ENCODE measurements at regions not wholly inside any gene's neighbourhood (a gene's known extent, or its start where the extent isn't known, plus 50 kb on each side); places are given as distances from the start of the nearest gene placed in this dataset.

DNA sequence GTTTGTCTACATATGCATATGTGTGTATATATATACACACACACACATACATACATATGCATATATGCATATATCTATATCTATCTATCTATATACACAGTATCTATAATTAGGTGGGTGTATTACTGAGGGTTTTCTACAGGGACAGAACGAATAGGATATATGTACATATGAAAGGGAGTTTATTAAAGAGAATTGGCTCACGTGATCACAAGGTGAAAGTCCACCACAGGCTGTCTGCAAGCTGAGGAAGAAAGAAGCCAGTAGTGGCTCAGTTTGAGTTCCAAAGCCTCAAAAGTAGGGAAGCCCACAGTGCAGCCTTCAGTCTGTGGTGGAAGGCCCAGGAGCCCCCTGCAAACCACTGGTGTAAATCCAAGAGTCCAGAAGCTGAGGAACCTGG, 756.0 kb upstream of the ACVR2A start:
- POLR2A ChIA-PET: no interaction called here
- Mint-ChIP-seq H3K27me3 (peaks cover 9% of the 10 kb centered on the region), H3K27ac (no peak overlapping the region), H3K4me1 (no peaks in the 10 kb centered on the region), H3K9me3 (no peaks in the 10 kb centered on the region), H3K4me3 (no peak overlapping the region), H3K36me3 (no peaks in the 10 kb centered on the region)
- DNase-seq (no peak), ATAC-seq (ENCODE audit: low read depth) (no peak)

GRCh38 chr2:147086715-147087114, 758.1 kb upstream of the ACVR2A start:
- Mint-ChIP-seq H3K27ac (no peak overlapping the region), H3K4me3 (no peak overlapping the region), H3K36me3 (no peaks in the 10 kb centered on the region), H3K27me3 (peaks cover 14% of the 10 kb centered on the region), H3K4me1 (no peaks in the 10 kb centered on the region), H3K9me3 (no peaks in the 10 kb centered on the region)
- ATAC-seq (ENCODE audit: low read depth): no peak
- no peak for DNase-seq
- POLR2A ChIA-PET: no interaction called here

GRCh38 chr2:147083664-147084063, 761.2 kb upstream of the ACVR2A start:
- H3K27me3 Mint-ChIP-seq: peaks cover 13% of the 10 kb centered on the region
- H3K4me1 Mint-ChIP-seq: no peaks in the 10 kb centered on the region
- POLR2A ChIA-PET: no interaction called here
- no peaks in the 10 kb centered on the region for H3K9me3 Mint-ChIP-seq
- H3K4me3 Mint-ChIP-seq: no peak overlapping the region
- ATAC-seq (ENCODE audit: low read depth) (no peak), DNase-seq (no peak)
- H3K27ac Mint-ChIP-seq: no peak overlapping the region
- H3K36me3 Mint-ChIP-seq: no peaks in the 10 kb centered on the region

DNA sequence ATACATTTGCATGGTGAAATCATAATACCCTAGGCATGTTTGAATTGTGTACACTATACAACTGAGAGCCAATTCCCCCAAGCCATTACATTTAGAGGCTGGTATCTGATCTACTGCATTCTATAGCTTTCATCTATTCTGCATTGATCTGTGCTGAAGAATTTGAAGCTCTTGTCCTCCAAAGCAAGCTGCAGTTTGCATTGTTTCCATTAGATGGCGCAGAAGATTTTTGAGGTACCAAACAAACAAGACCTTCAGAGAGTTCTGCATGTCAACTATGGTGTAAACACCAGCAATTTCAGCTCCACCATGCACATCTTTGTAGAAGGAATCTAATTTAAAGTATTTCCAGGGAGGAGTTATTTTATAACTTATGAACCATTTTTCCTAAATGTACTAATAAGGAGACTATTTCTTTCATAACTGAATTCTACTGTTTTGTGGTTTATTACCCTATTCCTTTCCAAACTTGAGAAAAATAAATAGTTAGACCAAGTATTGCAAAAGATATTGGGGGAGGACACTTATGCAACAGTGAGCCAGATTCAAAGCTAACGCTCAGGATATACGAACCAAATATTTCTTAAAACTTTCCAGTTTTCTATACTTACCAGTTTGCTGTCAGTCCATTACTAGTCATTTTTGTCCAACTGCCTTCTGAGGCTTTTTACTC, 761.8 kb upstream of the ACVR2A start:
- DNase-seq (no peak), ATAC-seq (ENCODE audit: low read depth) (peak; percentile 30)
- H3K27me3 Mint-ChIP-seq: peaks cover 13% of the 10 kb centered on the region
- H3K4me3 Mint-ChIP-seq: no peak overlapping the region
- no peak overlapping the region for H3K27ac Mint-ChIP-seq
- no peaks in the 10 kb centered on the region for H3K4me1 Mint-ChIP-seq
- POLR2A ChIA-PET: no interaction called here
- no peaks in the 10 kb centered on the region for H3K9me3 Mint-ChIP-seq
- no peaks in the 10 kb centered on the region for H3K36me3 Mint-ChIP-seq

- no peaks in the 10 kb centered on the region for H3K9me3 Mint-ChIP-seq
- H3K36me3 Mint-ChIP-seq: no peaks in the 10 kb centered on the region
- H3K27me3 Mint-ChIP-seq: peaks cover 13% of the 10 kb centered on the region
- POLR2A ChIA-PET: no interaction called here
- H3K4me1 Mint-ChIP-seq: no peaks in the 10 kb centered on the region
- DNase-seq (no peak), ATAC-seq (ENCODE audit: low read depth) (no peak)
- no peak overlapping the region for H3K27ac Mint-ChIP-seq
- no peak overlapping the region for H3K4me3 Mint-ChIP-seq
Measured at GRCh38 chr2:147081831-147082230, 763.0 kb upstream of the ACVR2A start.

GRCh38 chr2:147076634-147077033, 768.2 kb upstream of the ACVR2A start:
- Mint-ChIP-seq H3K4me1 (no peaks in the 10 kb centered on the region), H3K9me3 (no peaks in the 10 kb centered on the region), H3K4me3 (no peak overlapping the region), H3K27ac (no peak overlapping the region), H3K36me3 (no peaks in the 10 kb centered on the region), H3K27me3 (peaks cover 6% of the 10 kb centered on the region)
- ATAC-seq (ENCODE audit: low read depth) (no peak), DNase-seq (no peak)
- POLR2A ChIA-PET: no interaction called here

DNA sequence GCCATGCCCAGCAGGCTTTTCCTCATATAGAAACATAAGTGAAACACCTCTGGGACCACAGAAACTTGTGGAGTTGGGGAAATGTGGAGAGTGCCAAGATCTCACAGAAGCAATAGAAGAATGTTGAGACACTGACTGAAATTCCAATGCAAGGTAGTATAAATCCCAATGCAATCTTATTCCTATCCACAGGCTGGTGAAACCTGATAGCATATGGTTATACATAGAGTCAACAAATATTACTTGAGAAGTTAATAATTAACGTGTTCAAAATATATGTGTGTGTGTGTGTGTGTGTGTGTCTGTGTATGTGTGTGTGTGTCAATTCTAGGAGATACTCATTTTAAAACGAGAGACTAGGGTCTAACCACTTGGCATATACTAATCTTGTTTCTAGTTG, 776.8 kb upstream of the ACVR2A start:
- ATAC-seq (ENCODE audit: low read depth) (no peak), DNase-seq (no peak)
- Mint-ChIP-seq H3K27me3 (peaks cover 5% of the 10 kb centered on the region), H3K9me3 (peaks cover 5% of the 10 kb centered on the region), H3K4me1 (no peaks in the 10 kb centered on the region), H3K4me3 (no peak overlapping the region), H3K27ac (no peak overlapping the region), H3K36me3 (no peaks in the 10 kb centered on the region)
- POLR2A ChIA-PET: no interaction called here

DNA sequence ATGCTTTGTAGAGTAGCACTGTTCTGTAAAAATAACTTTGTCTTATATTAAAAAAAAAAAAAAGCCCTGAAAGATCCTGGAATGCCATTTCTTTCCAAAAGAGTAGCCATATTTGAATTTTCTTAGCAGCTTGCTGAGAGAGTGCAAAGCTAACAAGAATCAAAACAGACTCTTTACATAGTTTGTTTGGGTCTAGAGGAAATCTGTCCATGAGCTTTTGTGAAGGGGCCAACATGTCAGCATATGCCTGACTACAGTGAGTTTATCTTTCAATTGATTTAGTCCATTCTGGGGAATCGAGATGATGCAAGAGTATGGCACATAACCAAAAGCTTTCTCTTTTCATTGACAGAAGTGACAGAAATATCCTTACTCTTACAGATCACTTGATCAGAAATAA, 777.7 kb upstream of the ACVR2A start:
- Mint-ChIP-seq H3K4me3 (no peak overlapping the region), H3K9me3 (peaks cover 5% of the 10 kb centered on the region), H3K36me3 (no peaks in the 10 kb centered on the region), H3K4me1 (no peaks in the 10 kb centered on the region), H3K27me3 (peaks cover 5% of the 10 kb centered on the region), H3K27ac (no peak overlapping the region)
- DNase-seq: no peak
- no peak for ATAC-seq (ENCODE audit: low read depth)
- POLR2A ChIA-PET: no interaction called here

DNA sequence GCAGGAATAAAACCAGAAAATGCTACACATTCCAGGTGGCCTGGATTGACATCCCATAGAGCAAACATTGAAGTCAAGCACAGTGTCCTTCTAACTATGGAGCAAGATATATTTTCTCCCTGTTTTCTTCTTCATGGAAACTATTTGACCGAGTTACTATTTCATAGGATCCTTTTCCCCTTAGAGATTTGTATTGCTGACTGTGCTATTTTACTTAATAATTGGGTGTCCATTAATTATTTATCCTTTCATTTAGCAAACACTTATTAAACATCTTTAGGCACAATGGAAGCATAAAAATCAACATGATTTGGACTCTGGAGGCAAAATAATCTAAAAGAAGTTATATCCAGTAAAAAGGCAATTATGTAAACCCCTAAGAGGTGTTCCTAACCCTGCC, 782.8 kb upstream of the ACVR2A start:
- no peaks in the 10 kb centered on the region for H3K36me3 Mint-ChIP-seq
- no peak overlapping the region for H3K4me3 Mint-ChIP-seq
- H3K9me3 Mint-ChIP-seq: peaks cover 3% of the 10 kb centered on the region
- no peak for DNase-seq
- no peak overlapping the region for H3K27ac Mint-ChIP-seq
- no peaks in the 10 kb centered on the region for H3K4me1 Mint-ChIP-seq
- no peaks in the 10 kb centered on the region for H3K27me3 Mint-ChIP-seq
- ATAC-seq (ENCODE audit: low read depth): no peak
- POLR2A ChIA-PET: no interaction called here

DNA sequence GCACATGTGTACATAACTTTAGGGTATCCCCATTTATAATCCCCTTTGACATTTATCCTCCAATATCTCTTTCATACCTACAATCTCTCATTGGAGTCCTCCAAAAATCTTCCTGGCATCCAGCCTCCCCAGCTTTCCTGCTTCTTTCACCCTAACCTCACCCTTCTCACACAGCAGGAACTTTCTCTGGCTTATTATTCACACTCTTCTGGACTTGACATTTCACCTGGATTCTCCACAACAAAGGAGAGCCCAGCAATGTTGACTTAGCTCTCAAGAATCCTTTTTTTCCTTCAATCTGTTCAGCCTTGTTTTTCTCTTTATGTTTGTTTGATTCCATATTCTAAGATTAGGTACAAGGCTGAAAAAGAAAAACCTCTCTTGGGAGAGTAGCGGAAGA, 783.6 kb upstream of the ACVR2A start:
- Mint-ChIP-seq H3K27me3 (no peaks in the 10 kb centered on the region), H3K9me3 (peaks cover 3% of the 10 kb centered on the region), H3K4me1 (no peaks in the 10 kb centered on the region), H3K4me3 (no peak overlapping the region), H3K27ac (no peak overlapping the region), H3K36me3 (no peaks in the 10 kb centered on the region)
- no peak for ATAC-seq (ENCODE audit: low read depth)
- DNase-seq: no peak
- POLR2A ChIA-PET: no interaction called here

- Mint-ChIP-seq H3K27ac (no peak overlapping the region), H3K9me3 (no peaks in the 10 kb centered on the region), H3K27me3 (no peaks in the 10 kb centered on the region), H3K36me3 (no peaks in the 10 kb centered on the region), H3K4me1 (no peaks in the 10 kb centered on the region), H3K4me3 (no peak overlapping the region)
- POLR2A ChIA-PET: no interaction called here
- DNase-seq: no peak
- ATAC-seq (ENCODE audit: low read depth): no peak
Measured at GRCh38 chr2:147057892-147058490, 786.8 kb upstream of the ACVR2A start.

- Mint-ChIP-seq H3K27me3 (peaks cover 7% of the 10 kb centered on the region), H3K4me3 (no peak overlapping the region), H3K27ac (no peak overlapping the region), H3K9me3 (no peaks in the 10 kb centered on the region), H3K4me1 (no peaks in the 10 kb centered on the region), H3K36me3 (no peaks in the 10 kb centered on the region)
- DNase-seq (no peak), ATAC-seq (ENCODE audit: low read depth) (no peak)
- POLR2A ChIA-PET: no interaction called here
Measured at GRCh38 chr2:147051814-147052213, 793.0 kb upstream of the ACVR2A start.

DNA sequence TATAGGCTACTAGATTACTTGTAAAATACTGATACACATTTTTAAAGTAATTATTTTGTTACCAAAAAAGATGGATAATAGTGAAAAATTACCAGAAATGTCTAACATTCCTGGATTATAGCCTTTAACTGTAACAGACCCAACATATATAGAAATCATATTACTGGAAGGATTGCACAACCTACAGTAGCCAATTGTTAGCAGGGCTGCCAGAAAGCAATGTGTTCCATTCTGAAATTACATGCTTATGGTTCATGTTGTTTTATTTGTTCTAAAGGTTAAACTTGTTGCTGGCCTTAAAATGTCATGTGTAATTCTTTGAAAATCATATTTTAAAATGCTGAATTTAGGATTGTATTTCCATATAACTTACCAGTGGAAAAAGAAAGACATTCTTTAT, 793.6 kb upstream of the ACVR2A start:
- POLR2A ChIA-PET: no interaction called here
- H3K4me3 Mint-ChIP-seq: no peak overlapping the region
- H3K27me3 Mint-ChIP-seq: peaks cover 7% of the 10 kb centered on the region
- H3K27ac Mint-ChIP-seq: no peak overlapping the region
- H3K9me3 Mint-ChIP-seq: no peaks in the 10 kb centered on the region
- no peak for DNase-seq
- H3K36me3 Mint-ChIP-seq: no peaks in the 10 kb centered on the region
- no peaks in the 10 kb centered on the region for H3K4me1 Mint-ChIP-seq
- ATAC-seq (ENCODE audit: low read depth): no peak

- Mint-ChIP-seq H3K4me3 (no peak overlapping the region), H3K27me3 (peaks cover 7% of the 10 kb centered on the region), H3K9me3 (no peaks in the 10 kb centered on the region), H3K4me1 (no peaks in the 10 kb centered on the region), H3K36me3 (no peaks in the 10 kb centered on the region), H3K27ac (no peak overlapping the region)
- ATAC-seq (ENCODE audit: low read depth) (no peak), DNase-seq (no peak)
- POLR2A ChIA-PET: no interaction called here
Measured at GRCh38 chr2:147049957-147050356, 794.9 kb upstream of the ACVR2A start.

- no peak overlapping the region for H3K4me3 Mint-ChIP-seq
- POLR2A ChIA-PET: no interaction called here
- no peaks in the 10 kb centered on the region for H3K9me3 Mint-ChIP-seq
- no peaks in the 10 kb centered on the region for H3K36me3 Mint-ChIP-seq
- no peak overlapping the region for H3K27ac Mint-ChIP-seq
- H3K27me3 Mint-ChIP-seq: peaks cover 5% of the 10 kb centered on the region
- no peak for ATAC-seq (ENCODE audit: low read depth)
- no peaks in the 10 kb centered on the region for H3K4me1 Mint-ChIP-seq
- DNase-seq: no peak
Measured at GRCh38 chr2:147046473-147046872, 798.4 kb upstream of the ACVR2A start.

All from activated naive CD8-positive, alpha-beta T cell treated with anti-CD3 and anti-CD28 coated beads, Interleukin-2, amount 10 ng/mL, durations not matched to agents 7 days and 5 days (primary cell).